Cardiac fibroblast (primary cell): ENCODE measurements at regions not wholly inside any gene's neighbourhood (a gene's known extent, or its start where the extent isn't known, plus 50 kb on each side); places are given as distances from the start of the nearest gene placed in this dataset.

Source experiments
- DNase-seq, 2 donors: peaks; one replicate each; pipeline versions ENCODE4 v3.0.0 to v3.0.0-alpha.2; 2010; ENCODE audit warnings: low read depth in 2 of 2
- H3K4me3 ChIP-seq, 2 donors: replicated peaks in 1 of 2; 1 replicate in 1 of 2; 2 replicates in 1 of 2; pipeline ENCODE4 v1.5.1; 2011; ENCODE audit warnings: low read depth in 2 of 2, low read length in 2 of 2, mild to moderate bottlenecking in 2 of 2, moderate library complexity in 1 of 2
- TF ChIP-seq, protein P1 (sequence below): IDR thresholded peaks from one replicate; pipeline ENCODE4 v1.5.1; 2011; ENCODE audit warnings: low read depth, mild to moderate bottlenecking, low read length, inconsistent platforms

DNA sequence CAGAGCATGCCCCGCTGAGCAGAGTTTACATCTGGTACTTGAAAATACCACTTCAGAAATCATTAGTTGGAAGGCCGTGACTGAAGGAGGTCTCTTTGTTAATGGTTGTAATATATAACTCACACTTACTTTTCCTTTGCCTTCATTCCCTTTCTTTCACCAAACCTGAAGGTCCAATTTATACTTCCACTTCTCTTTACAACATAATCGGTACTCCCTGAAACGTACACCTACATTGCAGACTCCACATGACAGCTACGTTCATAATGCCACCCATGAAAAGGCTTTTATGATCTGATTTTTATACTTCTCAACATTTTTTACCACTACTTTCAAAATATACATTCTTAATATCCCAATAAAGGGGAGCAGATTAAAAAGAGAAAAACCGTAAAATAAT lies 298.7 kb downstream of the C4orf33 start:
- TF ChIP-seq, protein P1, sequence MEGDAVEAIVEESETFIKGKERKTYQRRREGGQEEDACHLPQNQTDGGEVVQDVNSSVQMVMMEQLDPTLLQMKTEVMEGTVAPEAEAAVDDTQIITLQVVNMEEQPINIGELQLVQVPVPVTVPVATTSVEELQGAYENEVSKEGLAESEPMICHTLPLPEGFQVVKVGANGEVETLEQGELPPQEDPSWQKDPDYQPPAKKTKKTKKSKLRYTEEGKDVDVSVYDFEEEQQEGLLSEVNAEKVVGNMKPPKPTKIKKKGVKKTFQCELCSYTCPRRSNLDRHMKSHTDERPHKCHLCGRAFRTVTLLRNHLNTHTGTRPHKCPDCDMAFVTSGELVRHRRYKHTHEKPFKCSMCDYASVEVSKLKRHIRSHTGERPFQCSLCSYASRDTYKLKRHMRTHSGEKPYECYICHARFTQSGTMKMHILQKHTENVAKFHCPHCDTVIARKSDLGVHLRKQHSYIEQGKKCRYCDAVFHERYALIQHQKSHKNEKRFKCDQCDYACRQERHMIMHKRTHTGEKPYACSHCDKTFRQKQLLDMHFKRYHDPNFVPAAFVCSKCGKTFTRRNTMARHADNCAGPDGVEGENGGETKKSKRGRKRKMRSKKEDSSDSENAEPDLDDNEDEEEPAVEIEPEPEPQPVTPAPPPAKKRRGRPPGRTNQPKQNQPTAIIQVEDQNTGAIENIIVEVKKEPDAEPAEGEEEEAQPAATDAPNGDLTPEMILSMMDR, result no peak
- DNase-seq, result no peak
- no peak overlapping the region for H3K4me3 ChIP-seq

DNA sequence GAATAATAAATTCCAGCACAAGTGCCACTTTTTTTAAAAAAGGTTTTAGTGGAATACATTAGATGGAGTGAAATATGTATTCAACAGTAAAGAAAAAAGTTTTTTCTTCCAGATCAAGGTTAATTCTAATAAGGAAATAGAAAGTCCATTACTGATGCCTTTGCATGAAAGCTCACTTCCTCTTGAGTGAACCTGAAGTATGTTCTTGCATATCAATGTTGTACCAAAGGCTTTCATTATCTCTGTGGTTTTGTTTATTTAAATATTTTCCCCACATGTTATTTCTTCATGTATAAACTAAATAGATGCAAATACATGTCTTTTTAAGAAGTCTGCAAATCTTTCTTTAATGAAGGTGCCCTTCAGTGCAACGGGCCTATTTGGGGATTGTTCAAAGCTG lies 307.9 kb downstream of the C4orf33 start:
- no peak overlapping the region for H3K4me3 ChIP-seq
- TF ChIP-seq, protein P1, result no peak
- no peak for DNase-seq

DNA sequence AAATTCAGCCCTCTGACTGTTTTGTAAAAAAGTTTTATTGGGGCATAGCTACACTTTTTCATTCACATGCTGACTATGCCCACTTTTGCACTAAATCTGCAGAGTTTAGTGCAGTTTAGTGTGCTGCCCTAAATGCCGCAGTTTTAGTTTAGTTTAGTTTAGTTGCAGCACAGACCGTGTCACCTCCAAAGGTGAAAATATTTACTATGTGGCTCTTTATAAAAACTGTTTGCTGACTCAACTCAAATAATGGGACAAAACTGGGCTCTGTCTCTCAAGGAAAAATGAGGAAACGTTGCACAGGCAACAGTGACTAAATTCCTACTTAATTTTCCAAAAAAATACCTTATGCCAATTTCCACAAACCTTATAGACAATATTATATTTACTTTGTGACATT lies 314.2 kb downstream of the C4orf33 start:
- no peak for DNase-seq
- TF ChIP-seq, protein P1, result no peak

DNA sequence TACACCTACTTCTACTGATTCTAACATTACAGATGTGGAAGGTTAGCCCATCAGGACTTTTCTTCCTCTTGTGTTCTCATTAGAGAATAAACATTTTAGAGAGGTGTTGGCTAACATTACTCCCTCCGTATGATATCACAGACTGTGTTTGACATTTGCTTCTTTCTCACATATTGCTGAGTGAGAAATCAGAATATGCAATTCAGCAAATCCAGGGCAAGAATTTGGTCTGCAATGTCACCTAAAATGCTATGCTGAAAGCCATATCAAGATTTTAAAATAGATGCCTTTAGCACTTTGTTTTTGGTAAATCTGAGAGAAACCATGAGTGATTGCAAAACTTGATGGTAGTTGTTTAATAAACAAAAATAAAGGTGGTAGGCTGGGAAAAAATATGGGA lies 319.1 kb downstream of the C4orf33 start:
- TF ChIP-seq, protein P1, result no peak
- H3K4me3 ChIP-seq, result no peak overlapping the region
- no peak for DNase-seq

More for the DNA sequence above, 314.2 kb downstream of the C4orf33 start:
- H3K4me3 ChIP-seq, result no peak overlapping the region

DNA sequence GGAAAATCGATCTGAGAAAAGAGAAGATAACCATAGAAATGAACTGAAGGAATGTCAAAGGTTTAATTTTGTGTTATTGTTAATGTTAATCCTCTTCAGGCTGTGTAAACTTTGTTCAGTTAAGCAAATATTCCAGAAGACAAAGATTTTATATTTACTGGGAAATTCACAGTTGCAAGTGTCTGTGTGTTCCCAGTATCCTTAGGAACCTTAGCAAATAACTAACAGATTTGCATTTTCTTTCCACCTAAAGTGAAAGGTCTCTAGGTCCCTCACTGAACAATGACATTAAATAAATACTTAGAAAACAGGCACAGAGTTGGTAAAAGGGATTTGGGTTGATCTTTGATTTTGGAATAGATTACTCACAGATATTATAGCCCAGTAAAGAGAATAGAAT lies 324.7 kb downstream of the C4orf33 start:
- TF ChIP-seq, protein P1, result no peak
- no peak for DNase-seq
- no peak overlapping the region for H3K4me3 ChIP-seq

DNA sequence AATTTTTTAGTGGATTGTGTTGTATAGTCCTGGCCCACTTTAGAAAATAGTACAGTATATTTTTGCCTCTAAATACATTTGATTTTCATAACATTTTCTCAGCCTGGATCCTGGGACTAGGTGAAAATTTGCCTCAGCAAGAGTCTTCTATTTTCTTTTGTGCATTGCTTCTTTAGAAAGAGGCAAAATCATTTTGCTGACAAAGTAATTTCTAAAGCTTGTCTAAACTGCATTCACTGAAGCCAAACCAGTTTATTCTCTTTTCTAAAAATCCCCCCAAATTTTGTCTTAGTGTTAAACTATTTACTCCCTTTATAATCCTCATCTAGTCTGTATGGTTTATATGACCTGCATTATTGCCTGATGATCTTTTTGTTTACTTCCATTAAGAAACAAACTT lies 326.3 kb downstream of the C4orf33 start:
- TF ChIP-seq, protein P1, result no peak
- no peak for DNase-seq
- no peak overlapping the region for H3K4me3 ChIP-seq

DNA sequence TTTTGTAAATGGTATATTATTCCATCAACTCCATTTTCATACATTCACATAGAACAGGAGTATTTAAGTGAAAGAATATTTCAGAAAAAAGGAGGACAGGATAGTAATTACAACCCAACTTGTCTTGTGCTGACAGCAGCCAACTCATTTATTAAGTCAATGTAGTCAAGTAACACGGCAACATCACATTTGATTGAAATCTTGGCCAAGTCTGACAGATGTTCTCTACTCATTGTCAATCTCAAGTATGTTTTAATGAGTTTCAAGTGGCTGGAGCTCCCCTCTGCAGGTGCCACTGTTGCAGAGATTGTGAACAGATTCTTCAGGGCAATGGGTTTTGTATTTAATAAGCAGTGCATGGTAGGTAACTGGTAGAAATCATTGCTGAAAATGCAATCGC lies 332.5 kb downstream of the C4orf33 start:
- DNase-seq, result no peak
- TF ChIP-seq, protein P1, result no peak

More for the DNA sequence above, 332.5 kb downstream of the C4orf33 start:
- H3K4me3 ChIP-seq, result no peak overlapping the region
